PC-9 (cell line): ENCODE measurements at regions not wholly inside any gene's neighbourhood (a gene's known extent, or its start where the extent isn't known, plus 50 kb on each side); places are given as distances from the start of the nearest gene placed in this dataset.

ENCODE experiments used
- EZH2 ChIP-seq: fragments of 200-600 bp; sonication (generic); IDR thresholded peaks from 2 replicates; pipeline ENCODE4 v1.8.0; 2017; ENCODE audit warnings: antibody characterized with exemption, low read depth
- TF ChIP-seq, protein P1 (sequence below): fragments of 200-600 bp; sonication (generic); conservative IDR thresholded peaks from 2 replicates; pipeline ENCODE4 v1.6.1; 2017; ENCODE audit warnings: mixed run types, antibody characterized with exemption, mild to moderate bottlenecking, moderate library complexity

DNA sequence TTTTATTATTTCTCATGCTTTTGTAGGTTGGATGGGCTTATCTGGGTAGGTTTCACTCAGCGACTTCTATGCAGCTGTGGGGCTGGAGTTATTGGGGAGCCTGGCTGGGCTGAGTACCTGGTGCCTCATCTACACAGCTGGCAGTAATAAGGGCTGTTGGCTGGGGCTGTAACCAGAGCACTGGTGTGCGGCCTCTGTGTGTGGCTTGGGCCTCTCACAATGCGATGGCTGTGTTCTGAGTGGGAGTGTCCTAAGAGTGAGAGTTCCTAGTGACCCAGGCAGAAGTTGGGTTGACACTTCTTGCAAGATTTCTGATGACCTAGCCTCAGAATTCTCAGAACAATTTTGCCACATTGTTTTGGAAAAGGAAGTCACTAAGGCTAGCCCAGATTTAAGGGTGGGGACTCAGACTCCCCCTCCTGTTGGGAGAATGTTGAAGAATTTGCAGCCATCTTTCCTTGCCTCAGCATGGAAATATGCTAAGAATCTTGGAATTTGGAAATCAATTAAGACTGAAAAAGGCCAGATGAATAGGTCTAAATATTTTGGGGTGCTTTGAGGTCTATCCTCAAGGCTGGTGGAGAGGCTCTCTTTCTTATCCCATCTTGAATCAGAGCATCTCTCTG, 158.8 kb downstream of the SCP2D1 start:
- TF ChIP-seq, protein P1, sequence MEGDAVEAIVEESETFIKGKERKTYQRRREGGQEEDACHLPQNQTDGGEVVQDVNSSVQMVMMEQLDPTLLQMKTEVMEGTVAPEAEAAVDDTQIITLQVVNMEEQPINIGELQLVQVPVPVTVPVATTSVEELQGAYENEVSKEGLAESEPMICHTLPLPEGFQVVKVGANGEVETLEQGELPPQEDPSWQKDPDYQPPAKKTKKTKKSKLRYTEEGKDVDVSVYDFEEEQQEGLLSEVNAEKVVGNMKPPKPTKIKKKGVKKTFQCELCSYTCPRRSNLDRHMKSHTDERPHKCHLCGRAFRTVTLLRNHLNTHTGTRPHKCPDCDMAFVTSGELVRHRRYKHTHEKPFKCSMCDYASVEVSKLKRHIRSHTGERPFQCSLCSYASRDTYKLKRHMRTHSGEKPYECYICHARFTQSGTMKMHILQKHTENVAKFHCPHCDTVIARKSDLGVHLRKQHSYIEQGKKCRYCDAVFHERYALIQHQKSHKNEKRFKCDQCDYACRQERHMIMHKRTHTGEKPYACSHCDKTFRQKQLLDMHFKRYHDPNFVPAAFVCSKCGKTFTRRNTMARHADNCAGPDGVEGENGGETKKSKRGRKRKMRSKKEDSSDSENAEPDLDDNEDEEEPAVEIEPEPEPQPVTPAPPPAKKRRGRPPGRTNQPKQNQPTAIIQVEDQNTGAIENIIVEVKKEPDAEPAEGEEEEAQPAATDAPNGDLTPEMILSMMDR: no peak
- no peak for TF ChIP-seq EZH2
